MCF 10A (cell line): ENCODE measurements at regions not wholly inside any gene's neighbourhood (a gene's known extent, or its start where the extent isn't known, plus 50 kb on each side); places are given as distances from the start of the nearest gene placed in this dataset.

Experiments
- BruUV-seq: library from RNA; stranded (reverse); fragments of 400-500 nt; replicated peaks from 2 replicates; lab custom pipeline; 2021; lab: Mats Ljungman, UMichigan
- CTCF ChIA-PET: fragments of 300-600 bp; sonication (Branson Sonifier 250); formaldehyde crosslinking; extraction: SDS; loops from one replicate; lab custom pipeline; 2021; ENCODE audit warnings: antibody characterized with exemption, inconsistent platforms; lab: Yijun Ruan, JAX
- POLR2A ChIA-PET: fragments of 300-600, 350-650 bp; sonication (Branson Sonifier 250); formaldehyde crosslinking; extraction: SDS; loops from one replicate; lab custom pipeline; 2020; ENCODE audit warnings: antibody characterized with exemption, inconsistent platforms; lab: Yijun Ruan, JAX
- DNase-seq: peaks from one replicate; pipeline ENCODE4 v3.0.0-alpha.2; 2018; ENCODE audit not compliant: unreplicated experiment
- H3K27ac Mint-ChIP-seq: one replicate; pipeline ENCODE4 v1.8.0; 2022; ENCODE audit warnings: mild to moderate bottlenecking, low read depth, mixed read lengths; ENCODE audit not compliant: unreplicated experiment
- H3K27me3 Mint-ChIP-seq: one replicate; pipeline ENCODE4 v1.8.0; 2022; ENCODE audit warnings: mixed read lengths; ENCODE audit not compliant: insufficient read depth, unreplicated experiment
- H3K36me3 Mint-ChIP-seq: one replicate; pipeline ENCODE4 v1.8.0; 2022; ENCODE audit warnings: mild to moderate bottlenecking, moderate library complexity, mixed read lengths; ENCODE audit not compliant: insufficient read depth, unreplicated experiment
- H3K4me1 Mint-ChIP-seq: one replicate; pipeline ENCODE4 v1.8.0; 2022; ENCODE audit warnings: mixed read lengths; ENCODE audit not compliant: insufficient read depth, unreplicated experiment
- H3K4me3 Mint-ChIP-seq: one replicate; pipeline ENCODE4 v1.8.0; 2022; ENCODE audit warnings: mild to moderate bottlenecking, moderate library complexity, mixed read lengths; ENCODE audit not compliant: unreplicated experiment
- H3K9me3 Mint-ChIP-seq: one replicate; pipeline ENCODE4 v1.8.0; 2022; ENCODE audit warnings: mixed read lengths; ENCODE audit not compliant: unreplicated experiment
- CTCF ChIP-seq: fragments of 200-600 bp; IDR thresholded peaks from one replicate; pipeline ENCODE4 v1.8.0; 2022; ENCODE audit warnings: antibody characterized with exemption, mild to moderate bottlenecking; ENCODE audit not compliant: unreplicated experiment
- intact Hi-C: fragments of 100-400 bp; cut with micrococcal nuclease; formaldehyde crosslinking; loops from 2 replicates; pipeline ENCODE4 v1.14.1; 2022

- H3K36me3 Mint-ChIP-seq = no peaks in the 10 kb centered on the region
- POLR2A ChIA-PET = no interaction called here
These were observed 267.8 kb downstream of the ENGASE start for GRCh38 chr17:79342376-79342775.

GRCh38 chr17:79341816-79342215, 267.2 kb downstream of the ENGASE start:
- no peaks in the 10 kb centered on the region for H3K9me3 Mint-ChIP-seq
- H3K4me3 Mint-ChIP-seq = no peak overlapping the region
- ChIA-PET POLR2A (no interaction called here), CTCF (no interaction called here)
- DNase-seq = no peak
- no peaks in the 10 kb centered on the region for H3K36me3 Mint-ChIP-seq
- BruUV-seq = no TSS peak
- H3K27ac Mint-ChIP-seq = no peak overlapping the region
- no peak for TF ChIP-seq CTCF
- intact Hi-C loops = no loop called here
- H3K27me3 Mint-ChIP-seq = peaks cover 69% of the 10 kb centered on the region
- H3K4me1 Mint-ChIP-seq = peaks cover 8% of the 10 kb centered on the region

More at GRCh38 chr17:79342376-79342775, 267.8 kb downstream of the ENGASE start:
- intact Hi-C loops = no loop called here
- no peak overlapping the region for H3K27ac Mint-ChIP-seq
- no peak for DNase-seq
- H3K9me3 Mint-ChIP-seq = no peaks in the 10 kb centered on the region
- no peak overlapping the region for H3K4me3 Mint-ChIP-seq
- CTCF ChIA-PET = interaction anchor here (0.5 to 1.6 kb wide), 2 partner anchors 46 to 62 kb away, joined by 3 to 4 read pairs; no protein-coding TSS in a partner anchor
- H3K4me1 Mint-ChIP-seq = peaks cover 8% of the 10 kb centered on the region
- peaks cover 69% of the 10 kb centered on the region for H3K27me3 Mint-ChIP-seq
- TF ChIP-seq CTCF = no peak
- no TSS peak for BruUV-seq

GRCh38 chr17:79341222-79341780, 266.7 kb downstream of the ENGASE start:
- DNase-seq = no peak
- POLR2A ChIA-PET = no interaction called here
- no peak for TF ChIP-seq CTCF
- intact Hi-C loops = no loop called here
- CTCF ChIA-PET = no interaction called here
- no TSS peak for BruUV-seq
- Mint-ChIP-seq H3K4me1 (peaks cover 8% of the 10 kb centered on the region), H3K4me3 (no peak overlapping the region), H3K27me3 (peaks cover 69% of the 10 kb centered on the region), H3K36me3 (no peaks in the 10 kb centered on the region), H3K27ac (no peak overlapping the region), H3K9me3 (no peaks in the 10 kb centered on the region)

GRCh38 chr17:79340333-79341221, 266.0 kb downstream of the ENGASE start:
- POLR2A ChIA-PET = interaction anchor here (1.3 kb wide), 1 partner anchor 112 kb away, joined by 3 read pairs; no protein-coding TSS in a partner anchor
- no peak for DNase-seq
- intact Hi-C loops = no loop called here
- H3K27ac Mint-ChIP-seq = no peak overlapping the region
- no peaks in the 10 kb centered on the region for H3K9me3 Mint-ChIP-seq
- no peaks in the 10 kb centered on the region for H3K36me3 Mint-ChIP-seq
- H3K4me3 Mint-ChIP-seq = no peak overlapping the region
- CTCF ChIA-PET = no interaction called here
- H3K27me3 Mint-ChIP-seq = peaks cover 70% of the 10 kb centered on the region
- TF ChIP-seq CTCF = no peak
- H3K4me1 Mint-ChIP-seq = peaks cover 8% of the 10 kb centered on the region
- BruUV-seq = no TSS peak
